HEK293T (cell line): ENCODE measurements at regions not wholly inside any gene's neighbourhood (a gene's known extent, or its start where the extent isn't known, plus 50 kb on each side); places are given as distances from the start of the nearest gene placed in this dataset.

Source experiments
- CTCF ChIA-PET: fragments of 350-600 bp; formaldehyde crosslinking; extraction: SDS; loops from one replicate; lab custom pipeline; 2021; ENCODE audit warnings: antibody characterized with exemption, inconsistent platforms; lab: Yijun Ruan, JAX
- POLR2A ChIA-PET: fragments of 350-600 bp; formaldehyde crosslinking; extraction: SDS; loops from one replicate; lab custom pipeline; 2020; ENCODE audit warnings: antibody characterized with exemption, inconsistent platforms; lab: Yijun Ruan, JAX
- DNase-seq: peaks from one replicate; pipeline ENCODE4 v3.0.0; 2012; ENCODE audit warnings: mixed read lengths; ENCODE audit errors: extremely low spot score
- ARNT ChIP-seq: fragments of 450-650 bp; IDR thresholded peaks from 2 replicates; pipeline ENCODE4 v1.6.1; 2017; ENCODE audit warnings: mild to moderate bottlenecking
- BHLHE40 ChIP-seq: fragments of 450-650 bp; IDR thresholded peaks from 2 replicates; pipeline ENCODE4 v1.6.1; 2016; ENCODE audit warnings: mild to moderate bottlenecking, moderate library complexity, borderline replicate concordance
- CTBP1 ChIP-seq: fragments of 450-650 bp; IDR thresholded peaks from 2 replicates; pipeline ENCODE4 v1.6.1; 2016; ENCODE audit warnings: borderline replicate concordance
- ELF4 ChIP-seq: fragments of 450-650 bp; IDR thresholded peaks from 2 replicates; pipeline ENCODE4 v1.6.1; 2017; ENCODE audit warnings: antibody characterized with exemption
- FOXA1 ChIP-seq: fragments of 450-650 bp; IDR thresholded peaks from 2 replicates; pipeline ENCODE4 v1.6.1; 2016; ENCODE audit warnings: mild to moderate bottlenecking
- FOXK2 ChIP-seq: fragments of 450-650 bp; IDR thresholded peaks from 2 replicates; pipeline ENCODE4 v1.6.1; 2016; ENCODE audit warnings: mild to moderate bottlenecking
- FOXM1 ChIP-seq: fragments of 450-650 bp; IDR thresholded peaks from 2 replicates; pipeline ENCODE4 v1.6.1; 2017; ENCODE audit warnings: mild to moderate bottlenecking, borderline replicate concordance
- HDGF ChIP-seq: fragments of 450-650 bp; IDR thresholded peaks from 2 replicates; pipeline ENCODE4 v1.6.1; 2017; ENCODE audit warnings: antibody characterized with exemption, borderline replicate concordance
- L3MBTL2 ChIP-seq: fragments of 450-650 bp; conservative IDR thresholded peaks from 2 replicates; pipeline ENCODE4 v1.6.1; 2016; ENCODE audit warnings: mild to moderate bottlenecking
- LEF1 ChIP-seq: fragments of 450-650 bp; IDR thresholded peaks from 2 replicates; pipeline ENCODE4 v1.6.1; 2017; ENCODE audit warnings: mild to moderate bottlenecking, borderline replicate concordance
- NFRKB ChIP-seq: fragments of 450-650 bp; IDR thresholded peaks from 2 replicates; pipeline ENCODE4 v1.6.1; 2016; ENCODE audit warnings: mild to moderate bottlenecking, moderate library complexity
- SP1 ChIP-seq: fragments of 450-650 bp; IDR thresholded peaks from 2 replicates; pipeline ENCODE4 v1.6.1; 2017
- SUZ12 ChIP-seq: fragments of 450-650 bp; IDR thresholded peaks from 2 replicates; pipeline ENCODE4 v1.6.1; 2016; ENCODE audit warnings: mild to moderate bottlenecking
- TARDBP ChIP-seq: fragments of 450-650 bp; IDR thresholded peaks from 2 replicates; pipeline ENCODE4 v1.6.1; 2016
- ZNF384 ChIP-seq: fragments of 450-650 bp; IDR thresholded peaks from 2 replicates; pipeline ENCODE4 v1.6.1; 2016
- TF ChIP-seq, protein P1 (sequence below): fragments of 450-650 bp; IDR thresholded peaks from 2 replicates; pipeline ENCODE4 v1.6.1; 2016

DNA sequence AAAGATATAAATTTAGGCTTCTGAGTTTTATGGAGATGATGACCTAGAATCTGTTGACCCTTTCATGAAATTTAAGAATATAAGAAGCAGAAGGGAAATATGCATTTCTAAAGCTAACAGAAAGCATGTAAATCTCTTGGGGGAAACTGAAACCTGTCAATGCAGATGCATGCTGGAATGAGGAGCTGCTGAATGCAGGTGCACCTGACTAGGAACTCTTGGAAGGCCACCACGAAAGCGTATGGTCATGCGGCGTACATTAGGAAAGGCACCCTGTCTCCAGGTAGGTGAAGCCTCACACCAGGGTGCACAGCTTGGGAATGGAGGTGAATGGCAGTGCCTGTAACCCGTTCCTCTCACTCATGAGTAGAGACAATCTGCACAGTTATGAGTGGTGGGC lies 309.7 kb downstream of the SEC16B start:
- ChIA-PET CTCF (no interaction called here), POLR2A (no interaction called here)
- DNase-seq, result no peak
- TF ChIP-seq ELF4, result no peak
- TF ChIP-seq HDGF, result no peak
- no peak for TF ChIP-seq LEF1
- TF ChIP-seq FOXM1, result no peak
- no peak for TF ChIP-seq L3MBTL2
- TF ChIP-seq NFRKB, result no peak
- TF ChIP-seq TARDBP, result no peak
- TF ChIP-seq CTBP1, result no peak
- TF ChIP-seq BHLHE40, result no peak
- TF ChIP-seq, protein P1, sequence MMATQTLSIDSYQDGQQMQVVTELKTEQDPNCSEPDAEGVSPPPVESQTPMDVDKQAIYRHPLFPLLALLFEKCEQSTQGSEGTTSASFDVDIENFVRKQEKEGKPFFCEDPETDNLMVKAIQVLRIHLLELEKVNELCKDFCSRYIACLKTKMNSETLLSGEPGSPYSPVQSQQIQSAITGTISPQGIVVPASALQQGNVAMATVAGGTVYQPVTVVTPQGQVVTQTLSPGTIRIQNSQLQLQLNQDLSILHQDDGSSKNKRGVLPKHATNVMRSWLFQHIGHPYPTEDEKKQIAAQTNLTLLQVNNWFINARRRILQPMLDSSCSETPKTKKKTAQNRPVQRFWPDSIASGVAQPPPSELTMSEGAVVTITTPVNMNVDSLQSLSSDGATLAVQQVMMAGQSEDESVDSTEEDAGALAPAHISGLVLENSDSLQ, result no peak
- no peak for TF ChIP-seq FOXK2
- no peak for TF ChIP-seq FOXA1
- no peak for TF ChIP-seq ARNT
- no peak for TF ChIP-seq SP1
- TF ChIP-seq SUZ12, result no peak
- TF ChIP-seq ZNF384, result no peak

DNA sequence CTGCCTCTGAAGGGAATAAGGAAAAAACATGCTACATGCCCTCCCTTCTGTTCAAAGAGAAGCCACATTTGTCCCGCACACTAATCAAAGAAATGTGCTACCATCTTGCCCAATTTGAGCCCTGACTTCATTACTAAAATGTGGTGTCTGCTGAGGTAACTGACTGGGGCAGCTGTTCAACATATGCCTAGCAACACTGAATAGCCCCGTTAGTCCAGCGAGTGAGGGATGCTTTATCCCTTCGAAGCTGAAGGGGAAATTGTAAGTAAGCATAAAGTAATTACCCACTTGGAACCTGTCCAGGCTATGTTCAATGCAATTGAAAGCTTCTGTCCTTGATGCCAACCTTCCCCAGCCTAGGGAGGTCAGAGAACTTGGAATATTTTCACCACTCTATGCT lies 310.6 kb downstream of the SEC16B start:
- POLR2A ChIA-PET, result no interaction called here
- no peak for DNase-seq
- TF ChIP-seq L3MBTL2 (no peak), FOXA1 (no peak), LEF1 (no peak)
- CTCF ChIA-PET, result no interaction called here

DNA sequence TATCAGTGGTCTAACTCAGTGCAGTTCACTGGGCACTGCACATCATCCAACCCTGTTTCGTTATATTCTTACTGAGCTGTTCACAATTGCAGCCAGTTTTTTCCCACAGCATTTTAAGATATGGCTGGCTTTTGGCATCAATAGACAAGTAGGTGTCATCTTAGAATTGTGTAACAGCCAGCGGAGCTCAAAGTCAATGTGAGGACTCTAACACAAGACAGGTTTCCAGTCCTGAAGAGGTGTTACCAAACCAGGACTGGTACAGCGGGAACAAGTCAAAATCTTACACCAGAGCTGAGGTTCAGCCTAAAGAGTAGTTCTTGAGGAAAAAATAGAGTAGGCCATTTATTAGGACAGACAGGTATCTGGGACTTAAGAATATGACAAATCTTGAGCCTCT lies 313.3 kb downstream of the SEC16B start:
- POLR2A ChIA-PET, result no interaction called here

DNA sequence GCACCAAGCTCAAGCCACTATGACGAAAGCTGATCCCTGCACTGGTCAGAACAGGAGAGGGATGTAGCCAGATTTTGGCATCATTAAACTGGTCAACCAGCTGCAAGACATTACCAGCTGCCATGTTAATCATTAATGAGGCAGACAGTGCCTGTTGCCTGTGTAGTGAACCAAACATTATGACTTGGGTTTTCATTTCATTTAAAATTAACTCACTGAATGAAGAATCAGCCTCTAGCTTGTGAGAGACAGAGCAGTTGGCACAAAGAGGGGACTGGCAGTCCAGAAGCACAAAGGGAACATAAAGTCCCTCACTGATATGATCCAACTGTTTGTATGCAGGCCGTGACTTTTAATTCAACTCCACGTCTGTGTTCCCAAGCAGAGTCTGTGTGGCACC lies 318.9 kb downstream of the SEC16B start:
- DNase-seq, result no peak
- TF ChIP-seq CTBP1, result no peak
- TF ChIP-seq LEF1, result no peak
- no peak for TF ChIP-seq SP1
- no peak for TF ChIP-seq SUZ12
- TF ChIP-seq FOXM1, result no peak
- no peak for TF ChIP-seq BHLHE40
- no peak for TF ChIP-seq HDGF
- TF ChIP-seq NFRKB, result no peak
- no peak for TF ChIP-seq ZNF384
- TF ChIP-seq, protein P1, result no peak
- ChIA-PET CTCF (no interaction called here), POLR2A (no interaction called here)

More for the DNA sequence above, 313.3 kb downstream of the SEC16B start:
- CTCF ChIA-PET, result no interaction called here
- DNase-seq, result no peak
- no peak for TF ChIP-seq FOXK2
- no peak for TF ChIP-seq ZNF384
- TF ChIP-seq, protein P1, result no peak
- no peak for TF ChIP-seq SUZ12
- TF ChIP-seq FOXM1, result no peak
- no peak for TF ChIP-seq NFRKB
- no peak for TF ChIP-seq SP1
- no peak for TF ChIP-seq L3MBTL2
- no peak for TF ChIP-seq BHLHE40
- no peak for TF ChIP-seq CTBP1
- TF ChIP-seq TARDBP, result no peak
- no peak for TF ChIP-seq LEF1
- no peak for TF ChIP-seq HDGF
- no peak for TF ChIP-seq FOXA1
- no peak for TF ChIP-seq ELF4

DNA sequence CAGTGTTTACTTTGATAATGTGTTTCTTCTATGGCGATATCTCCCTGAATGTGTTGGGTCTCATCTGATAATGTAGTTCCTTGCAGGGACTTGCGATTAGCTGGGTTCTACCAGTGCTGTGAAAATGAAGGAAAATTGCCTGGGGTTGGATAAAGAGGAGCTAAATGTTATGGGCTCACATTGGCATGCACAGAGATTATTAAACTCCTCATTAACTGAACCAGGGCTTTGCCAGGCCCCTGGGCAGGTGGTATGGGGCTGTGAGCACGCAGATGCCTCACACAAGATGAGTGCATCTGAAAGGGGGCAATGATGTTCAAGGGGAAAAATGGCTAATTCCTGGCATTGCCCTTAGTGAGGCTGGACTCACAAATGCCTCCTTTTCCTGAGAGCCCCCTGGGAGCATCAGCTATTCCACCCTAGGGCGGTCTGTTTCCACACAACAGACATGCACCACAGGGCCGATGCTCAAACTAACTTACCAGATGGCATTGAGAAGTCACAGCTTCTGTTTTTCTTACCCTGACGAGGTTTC lies 321.1 kb downstream of the SEC16B start:
- CTCF ChIA-PET, result no interaction called here
- DNase-seq, result no peak
- TF ChIP-seq TARDBP (no peak), SP1 (no peak), ZNF384 (no peak), FOXK2 (no peak), NFRKB (no peak), BHLHE40 (no peak), ELF4 (no peak)
- POLR2A ChIA-PET, result no interaction called here

DNA sequence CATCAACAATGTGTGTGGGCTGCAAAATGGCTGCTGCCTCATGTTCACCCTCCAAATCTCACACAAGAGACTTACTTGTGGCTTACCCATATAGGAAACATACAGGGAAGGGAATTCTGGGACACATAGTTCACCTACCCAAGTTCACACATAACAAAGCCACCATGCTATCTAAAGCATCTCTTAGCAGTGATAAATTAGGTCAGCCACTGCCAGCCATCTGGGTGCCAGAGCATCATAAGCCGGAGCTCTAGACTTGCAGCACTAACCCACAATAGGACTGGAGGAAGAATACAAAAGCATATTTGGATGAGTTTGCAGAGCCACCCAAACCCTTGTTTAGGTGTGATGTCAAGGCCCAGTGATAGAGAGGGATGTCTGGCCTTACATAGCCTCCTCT lies 321.7 kb downstream of the SEC16B start:
- CTCF ChIA-PET, result no interaction called here
- no peak for DNase-seq
- TF ChIP-seq HDGF (no peak), FOXA1 (no peak), L3MBTL2 (no peak), SP1 (no peak), FOXK2 (no peak), ZNF384 (no peak), LEF1 (no peak)
- TF ChIP-seq, protein P1, result no peak
- POLR2A ChIA-PET, result no interaction called here
